Gastroesophageal sphincter (tissue), 3 donors: ENCODE measurements at regions not wholly inside any gene's neighbourhood (a gene's known extent, or its start where the extent isn't known, plus 50 kb on each side); places are given as distances from the start of the nearest gene placed in this dataset.

Source experiments
- EP300 ChIP-seq: sonication (generic); formaldehyde crosslinking; IDR thresholded peaks from one replicate; pipeline ENCODE4 v1.6.1; 2017; ENCODE audit warnings: antibody characterized with exemption, mild to moderate bottlenecking
- POLR2A ChIP-seq, 2 donors: fragments of 450-650 bp; IDR thresholded peaks; one replicate each; pipeline ENCODE4 v1.6.1; 2017; ENCODE audit warnings: antibody characterized with exemption in 2 of 2, mild to moderate bottlenecking in 2 of 2, moderate library complexity in 1 of 2
- POLR2AphosphoS5 ChIP-seq: sonication (generic); formaldehyde crosslinking; IDR thresholded peaks from one replicate; pipeline ENCODE4 v1.6.1; 2017; ENCODE audit warnings: antibody characterized with exemption
- TF ChIP-seq, protein P1 (sequence below), 4 experiments: fragments of 200-600 bp in 2 of 4; fragments of 450-650 bp in 2 of 4; sonication (generic) in 1 of 4; IDR thresholded peaks; one replicate each; pipeline ENCODE4 v1.5.1; 2017 to 2019; ENCODE audit warnings: antibody characterized with exemption in 4 of 4, mild to moderate bottlenecking in 2 of 4, moderate library complexity in 2 of 4

- TF ChIP-seq, protein P1, sequence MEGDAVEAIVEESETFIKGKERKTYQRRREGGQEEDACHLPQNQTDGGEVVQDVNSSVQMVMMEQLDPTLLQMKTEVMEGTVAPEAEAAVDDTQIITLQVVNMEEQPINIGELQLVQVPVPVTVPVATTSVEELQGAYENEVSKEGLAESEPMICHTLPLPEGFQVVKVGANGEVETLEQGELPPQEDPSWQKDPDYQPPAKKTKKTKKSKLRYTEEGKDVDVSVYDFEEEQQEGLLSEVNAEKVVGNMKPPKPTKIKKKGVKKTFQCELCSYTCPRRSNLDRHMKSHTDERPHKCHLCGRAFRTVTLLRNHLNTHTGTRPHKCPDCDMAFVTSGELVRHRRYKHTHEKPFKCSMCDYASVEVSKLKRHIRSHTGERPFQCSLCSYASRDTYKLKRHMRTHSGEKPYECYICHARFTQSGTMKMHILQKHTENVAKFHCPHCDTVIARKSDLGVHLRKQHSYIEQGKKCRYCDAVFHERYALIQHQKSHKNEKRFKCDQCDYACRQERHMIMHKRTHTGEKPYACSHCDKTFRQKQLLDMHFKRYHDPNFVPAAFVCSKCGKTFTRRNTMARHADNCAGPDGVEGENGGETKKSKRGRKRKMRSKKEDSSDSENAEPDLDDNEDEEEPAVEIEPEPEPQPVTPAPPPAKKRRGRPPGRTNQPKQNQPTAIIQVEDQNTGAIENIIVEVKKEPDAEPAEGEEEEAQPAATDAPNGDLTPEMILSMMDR (IDR thresholded peaks at IDR 0.05) = no peak
- TF ChIP-seq POLR2A (IDR thresholded peaks at IDR 0.05) (no peak), EP300 (no peak), POLR2AphosphoS5 (no peak)
Measured at GRCh38 chr3:177427540-177427939, 230.3 kb upstream of the TBL1XR1 start.
